ENCODE measurements at regions not wholly inside any gene's neighbourhood (a gene's known extent, or its start where the extent isn't known, plus 50 kb on each side); places are given as distances from the start of the nearest gene placed in this dataset.

DNA sequence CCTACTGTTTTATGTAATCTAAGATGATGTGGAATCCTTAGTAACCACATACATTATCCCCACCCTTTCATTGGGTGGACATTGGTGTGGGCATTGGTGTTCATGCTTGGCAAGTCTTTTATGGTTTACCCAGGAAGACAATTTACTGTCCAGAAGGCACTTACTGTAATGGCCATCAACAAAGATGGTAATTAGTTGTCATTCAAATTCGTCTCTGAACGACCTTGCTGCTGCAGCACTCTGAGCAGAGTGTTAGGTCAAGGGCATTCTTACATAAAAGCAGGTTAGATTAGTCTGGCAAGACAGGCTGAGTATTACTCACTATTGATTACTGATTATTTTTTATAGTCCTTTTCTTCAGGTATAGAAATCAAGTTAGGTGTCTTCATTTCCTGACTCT is 447.9 kb downstream of the XIRP2 start:
- H3K79me2 ChIP-seq (ENCODE audit: low read length) = no peaks in the 10 kb centered on the region
- no peaks in the 10 kb centered on the region for H3K9me3 ChIP-seq (ENCODE audit: insufficient read depth, low read length)
- H3K4me2 ChIP-seq (ENCODE audit: low read length) = no peak overlapping the region
- no peak overlapping the region for H3K27ac ChIP-seq (ENCODE audit: low read length)
- no peak overlapping the region for H3K9ac ChIP-seq (ENCODE audit: low read length)
- H3K36me3 ChIP-seq (replicated peaks; ENCODE audit: low read depth, low read length) = no peaks in the 10 kb centered on the region
- H2AFZ ChIP-seq (ENCODE audit: low read depth, low read length) = no peak overlapping the region
- H4K20me1 ChIP-seq (ENCODE audit: insufficient read depth, low read length) = no peaks in the 10 kb centered on the region
- H3K4me3 ChIP-seq (ENCODE audit: low read length) = no peak overlapping the region
- TF ChIP-seq, protein P1, sequence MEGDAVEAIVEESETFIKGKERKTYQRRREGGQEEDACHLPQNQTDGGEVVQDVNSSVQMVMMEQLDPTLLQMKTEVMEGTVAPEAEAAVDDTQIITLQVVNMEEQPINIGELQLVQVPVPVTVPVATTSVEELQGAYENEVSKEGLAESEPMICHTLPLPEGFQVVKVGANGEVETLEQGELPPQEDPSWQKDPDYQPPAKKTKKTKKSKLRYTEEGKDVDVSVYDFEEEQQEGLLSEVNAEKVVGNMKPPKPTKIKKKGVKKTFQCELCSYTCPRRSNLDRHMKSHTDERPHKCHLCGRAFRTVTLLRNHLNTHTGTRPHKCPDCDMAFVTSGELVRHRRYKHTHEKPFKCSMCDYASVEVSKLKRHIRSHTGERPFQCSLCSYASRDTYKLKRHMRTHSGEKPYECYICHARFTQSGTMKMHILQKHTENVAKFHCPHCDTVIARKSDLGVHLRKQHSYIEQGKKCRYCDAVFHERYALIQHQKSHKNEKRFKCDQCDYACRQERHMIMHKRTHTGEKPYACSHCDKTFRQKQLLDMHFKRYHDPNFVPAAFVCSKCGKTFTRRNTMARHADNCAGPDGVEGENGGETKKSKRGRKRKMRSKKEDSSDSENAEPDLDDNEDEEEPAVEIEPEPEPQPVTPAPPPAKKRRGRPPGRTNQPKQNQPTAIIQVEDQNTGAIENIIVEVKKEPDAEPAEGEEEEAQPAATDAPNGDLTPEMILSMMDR (IDR thresholded peaks at IDR 0.05; ENCODE audit: low read depth, low read length) = no peak
- TF ChIP-seq EZH2phosphoT487 (IDR thresholded peaks at IDR 0.05; ENCODE audit: low read depth) = no peak
- no peaks in the 10 kb centered on the region for H3K4me1 ChIP-seq (ENCODE audit: low read length)
- no peaks in the 10 kb centered on the region for H3K27me3 ChIP-seq (ENCODE audit: low read depth, low read length)

DNA sequence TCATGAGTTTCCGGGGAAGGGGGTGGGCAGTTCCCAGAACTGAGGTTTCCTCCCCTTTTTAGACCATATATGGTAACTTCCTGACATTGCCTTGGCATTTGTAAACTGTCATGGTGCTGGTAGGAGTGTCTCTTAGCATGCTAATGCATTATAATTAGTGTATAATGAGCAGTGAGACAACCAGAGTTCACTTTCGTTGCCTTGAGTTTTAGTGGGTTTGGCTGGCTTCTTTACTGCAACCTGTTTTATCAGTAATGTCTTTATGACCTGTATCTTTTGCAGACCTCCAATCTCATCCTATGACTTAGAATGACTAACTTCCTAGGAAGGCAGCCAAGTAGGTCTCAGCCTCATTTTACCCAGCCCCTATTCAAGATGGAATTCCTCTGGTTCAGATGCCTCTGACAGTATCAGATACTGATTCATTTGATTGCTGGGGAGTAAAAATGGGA is 447.3 kb downstream of the XIRP2 start:
- Histone ChIP-seq H4K20me1 (ENCODE audit: insufficient read depth, low read length) (no peaks in the 10 kb centered on the region), H3K27me3 (ENCODE audit: low read depth, low read length) (no peaks in the 10 kb centered on the region), H3K4me1 (ENCODE audit: low read length) (no peaks in the 10 kb centered on the region), H3K4me2 (ENCODE audit: low read length) (no peak overlapping the region), H3K9ac (ENCODE audit: low read length) (no peak overlapping the region), H3K79me2 (ENCODE audit: low read length) (no peaks in the 10 kb centered on the region), H3K9me3 (ENCODE audit: insufficient read depth, low read length) (no peaks in the 10 kb centered on the region), H3K36me3 (replicated peaks; ENCODE audit: low read depth, low read length) (no peaks in the 10 kb centered on the region), H3K27ac (ENCODE audit: low read length) (no peak overlapping the region), H3K4me3 (ENCODE audit: low read length) (no peak overlapping the region), H2AFZ (ENCODE audit: low read depth, low read length) (no peak overlapping the region)
- TF ChIP-seq EZH2phosphoT487 (IDR thresholded peaks at IDR 0.05; ENCODE audit: low read depth) = no peak
- TF ChIP-seq, protein P1 (IDR thresholded peaks at IDR 0.05; ENCODE audit: low read depth, low read length) = no peak

GRCh38 chr2:167334146-167334742 is 446.0 kb downstream of the XIRP2 start:
- Histone ChIP-seq H3K4me2 (ENCODE audit: low read length) (no peak overlapping the region), H3K4me3 (ENCODE audit: low read length) (no peak overlapping the region), H3K79me2 (ENCODE audit: low read length) (no peaks in the 10 kb centered on the region), H3K9me3 (ENCODE audit: insufficient read depth, low read length) (no peaks in the 10 kb centered on the region), H3K27ac (ENCODE audit: low read length) (no peak overlapping the region), H4K20me1 (ENCODE audit: insufficient read depth, low read length) (no peaks in the 10 kb centered on the region), H3K36me3 (replicated peaks; ENCODE audit: low read depth, low read length) (no peaks in the 10 kb centered on the region), H3K9ac (ENCODE audit: low read length) (no peak overlapping the region), H3K4me1 (ENCODE audit: low read length) (no peaks in the 10 kb centered on the region), H2AFZ (ENCODE audit: low read depth, low read length) (no peak overlapping the region), H3K27me3 (ENCODE audit: low read depth, low read length) (no peaks in the 10 kb centered on the region)
- TF ChIP-seq EZH2phosphoT487 (IDR thresholded peaks at IDR 0.05; ENCODE audit: low read depth) = no peak
- TF ChIP-seq, protein P1 (IDR thresholded peaks at IDR 0.05; ENCODE audit: low read depth, low read length) = no peak

- no peak for TF ChIP-seq EZH2phosphoT487 (IDR thresholded peaks at IDR 0.05; ENCODE audit: low read depth)
- TF ChIP-seq, protein P1 (IDR thresholded peaks at IDR 0.05; ENCODE audit: low read depth, low read length) = no peak
- no peak overlapping the region for H3K9ac ChIP-seq (ENCODE audit: low read length)
- H2AFZ ChIP-seq (ENCODE audit: low read depth, low read length) = no peak overlapping the region
- H3K27me3 ChIP-seq (ENCODE audit: low read depth, low read length) = no peaks in the 10 kb centered on the region
- H3K4me2 ChIP-seq (ENCODE audit: low read length) = no peak overlapping the region
- no peak overlapping the region for H3K4me3 ChIP-seq (ENCODE audit: low read length)
- no peaks in the 10 kb centered on the region for H3K79me2 ChIP-seq (ENCODE audit: low read length)
- H3K27ac ChIP-seq (ENCODE audit: low read length) = no peak overlapping the region
- no peaks in the 10 kb centered on the region for H3K36me3 ChIP-seq (replicated peaks; ENCODE audit: low read depth, low read length)
- no peaks in the 10 kb centered on the region for H3K9me3 ChIP-seq (ENCODE audit: insufficient read depth, low read length)
- no peaks in the 10 kb centered on the region for H3K4me1 ChIP-seq (ENCODE audit: low read length)
- no peaks in the 10 kb centered on the region for H4K20me1 ChIP-seq (ENCODE audit: insufficient read depth, low read length)
Observed at GRCh38 chr2:167333245-167333644, 445.0 kb downstream of the XIRP2 start.

All from OCI-LY3 (cell line).